Activated B cell treated with CpG ODN at 0.5 μM for 24 hours (primary cell): ENCODE measurements at regions not wholly inside any gene's neighbourhood (a gene's known extent, or its start where the extent isn't known, plus 50 kb on each side); places are given as distances from the start of the nearest gene placed in this dataset.

Experiments used
- ATAC-seq: fragments of 200-7000 bp; cut with Tn5 transposase; one replicate; pipeline ENCODE4 v1.10.0; 2021; ENCODE audit warnings: low read depth, mild to moderate bottlenecking, moderate library complexity
- CTCF ChIA-PET: fragments of 350-600 bp; sonication (Branson Sonifier 250); formaldehyde crosslinking; loops from one replicate; lab custom pipeline; 2021; ENCODE audit warnings: antibody characterized with exemption; lab: Charles Lee
- POLR2A ChIA-PET: fragments of 350-600 bp; sonication (Branson Sonifier 250); formaldehyde crosslinking; loops from one replicate; lab custom pipeline; 2021; ENCODE audit warnings: antibody characterized with exemption; lab: Charles Lee
- DNase-seq: peaks from one replicate; pipeline ENCODE4 v3.0.0; 2022
- H3K27ac Mint-ChIP-seq: one replicate; pipeline ENCODE4 v1.8.0; 2020; ENCODE audit warnings: mixed read lengths
- H3K27me3 Mint-ChIP-seq: one replicate; pipeline ENCODE4 v1.8.0; 2021; ENCODE audit warnings: mixed read lengths
- H3K36me3 Mint-ChIP-seq: one replicate; pipeline ENCODE4 v1.8.0; 2021; ENCODE audit warnings: low read depth, mixed read lengths
- H3K4me1 Mint-ChIP-seq: one replicate; pipeline ENCODE4 v1.8.0; 2021; ENCODE audit warnings: mixed read lengths
- H3K4me3 Mint-ChIP-seq: one replicate; pipeline ENCODE4 v1.8.0; 2020; ENCODE audit warnings: mild to moderate bottlenecking, mixed read lengths
- H3K9me3 Mint-ChIP-seq: one replicate; pipeline ENCODE4 v1.8.0; 2020; ENCODE audit warnings: mixed read lengths
- CTCF ChIP-seq: fragments of 200-600 bp; IDR thresholded peaks from one replicate; pipeline ENCODE4 v1.8.0; 2022; ENCODE audit warnings: antibody characterized with exemption, mild to moderate bottlenecking
- intact Hi-C: fragments of 100-400 bp; cut with micrococcal nuclease; formaldehyde crosslinking; loops from one replicate; pipeline ENCODE4 v1.15.1; 2024

DNA sequence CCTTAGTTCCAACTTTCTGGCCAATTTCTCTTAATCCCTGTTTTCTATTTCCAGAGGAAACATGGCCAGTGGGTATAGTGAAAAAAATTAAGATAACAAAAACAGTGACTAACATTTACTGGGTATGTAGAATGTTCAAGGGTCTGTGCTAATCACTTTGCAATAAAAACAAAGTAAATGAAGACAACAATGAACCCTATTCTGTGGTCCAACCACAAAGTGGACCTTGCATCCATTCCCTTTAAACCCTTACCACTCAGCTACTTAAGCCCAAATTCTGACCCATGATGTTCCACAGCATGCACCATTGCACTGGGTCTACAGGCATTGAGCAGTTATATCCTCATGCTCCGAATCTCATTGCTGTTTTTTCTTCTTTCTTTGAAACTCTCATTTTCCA lies 179.9 kb upstream of the PRKCQ start:
- H3K9me3 Mint-ChIP-seq: peaks cover 3% of the 10 kb centered on the region
- H3K36me3 Mint-ChIP-seq: no peaks in the 10 kb centered on the region
- H3K27ac Mint-ChIP-seq: no peak overlapping the region
- POLR2A ChIA-PET: no interaction called here
- peaks cover 43% of the 10 kb centered on the region for H3K27me3 Mint-ChIP-seq
- no peak for TF ChIP-seq CTCF
- ATAC-seq (no peak), DNase-seq (no peak)
- CTCF ChIA-PET: no interaction called here
- intact Hi-C loops: no loop called here
- H3K4me1 Mint-ChIP-seq: no peaks in the 10 kb centered on the region
- no peak overlapping the region for H3K4me3 Mint-ChIP-seq

DNA sequence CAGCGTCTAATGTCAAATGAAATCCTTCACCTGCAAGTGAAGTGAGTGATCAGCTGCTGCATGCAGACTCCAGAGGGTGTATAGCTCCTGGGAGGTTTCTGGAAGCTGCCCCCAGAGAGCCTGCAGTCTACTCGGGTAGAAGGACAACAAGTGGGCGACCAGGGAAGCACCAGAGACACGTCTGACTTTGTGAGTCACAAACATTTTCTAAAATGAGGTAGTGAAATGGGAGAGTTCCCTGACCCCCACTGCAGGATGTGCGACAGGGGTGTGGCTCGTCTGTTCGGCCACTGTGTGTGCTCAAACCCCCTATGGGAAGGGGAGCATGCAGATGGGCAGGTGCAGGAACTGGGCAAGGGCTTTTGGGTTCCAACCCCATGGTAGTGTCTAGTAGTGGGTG lies 177.1 kb upstream of the PRKCQ start:
- ATAC-seq (peak; percentile 14), DNase-seq (no peak)
- Mint-ChIP-seq H3K27ac (no peak overlapping the region), H3K4me3 (no peak overlapping the region), H3K9me3 (peaks cover 3% of the 10 kb centered on the region), H3K27me3 (peaks cover 31% of the 10 kb centered on the region), H3K4me1 (no peaks in the 10 kb centered on the region), H3K36me3 (no peaks in the 10 kb centered on the region)
- intact Hi-C loops: no loop called here
- ChIA-PET CTCF (no interaction called here), POLR2A (no interaction called here)
- no peak for TF ChIP-seq CTCF

DNA sequence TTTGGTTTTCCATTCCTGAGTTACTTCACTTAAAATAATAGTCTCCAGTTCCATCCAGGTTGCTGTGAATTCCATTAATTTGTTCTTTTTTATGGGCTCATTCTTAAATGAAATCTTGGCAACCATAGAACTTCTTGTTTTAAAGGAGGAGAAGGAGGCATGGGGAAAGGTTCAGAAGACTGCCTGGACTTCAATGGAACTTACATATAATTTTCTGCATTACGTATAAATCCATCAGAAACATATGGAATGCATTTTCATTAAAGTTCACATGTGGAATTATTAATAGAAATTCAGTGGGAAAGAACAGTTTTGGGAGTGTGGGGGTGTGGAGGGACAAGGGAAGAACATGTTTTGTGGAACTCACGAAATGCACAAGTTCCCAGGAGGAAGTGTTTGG lies 176.6 kb upstream of the PRKCQ start:
- intact Hi-C loops: no loop called here
- H3K9me3 Mint-ChIP-seq: peaks cover 3% of the 10 kb centered on the region
- ATAC-seq (no peak), DNase-seq (no peak)
- TF ChIP-seq CTCF: no peak
- ChIA-PET POLR2A (no interaction called here), CTCF (no interaction called here)
- no peak overlapping the region for H3K27ac Mint-ChIP-seq
- H3K27me3 Mint-ChIP-seq: peaks cover 31% of the 10 kb centered on the region
- no peak overlapping the region for H3K4me3 Mint-ChIP-seq
- H3K36me3 Mint-ChIP-seq: no peaks in the 10 kb centered on the region
- H3K4me1 Mint-ChIP-seq: no peaks in the 10 kb centered on the region

- CTCF ChIA-PET: no interaction called here
- peaks cover 8% of the 10 kb centered on the region for H3K9me3 Mint-ChIP-seq
- H3K4me3 Mint-ChIP-seq: no peak overlapping the region
- H3K36me3 Mint-ChIP-seq: no peaks in the 10 kb centered on the region
- intact Hi-C loops: no loop called here
- no peak for DNase-seq
- no peak overlapping the region for H3K27ac Mint-ChIP-seq
- ATAC-seq: no peak
- peaks cover 29% of the 10 kb centered on the region for H3K27me3 Mint-ChIP-seq
- no peak for TF ChIP-seq CTCF
- POLR2A ChIA-PET: no interaction called here
- H3K4me1 Mint-ChIP-seq: no peaks in the 10 kb centered on the region
These were observed 175.8 kb upstream of the PRKCQ start for GRCh38 chr10:6755781-6756460.

GRCh38 chr10:6753644-6754043 lies 173.6 kb upstream of the PRKCQ start:
- Mint-ChIP-seq H3K27me3 (peaks cover 14% of the 10 kb centered on the region), H3K36me3 (no peaks in the 10 kb centered on the region), H3K4me1 (no peaks in the 10 kb centered on the region), H3K4me3 (no peak overlapping the region), H3K9me3 (peaks cover 9% of the 10 kb centered on the region), H3K27ac (no peak overlapping the region)
- intact Hi-C loops: no loop called here
- no peak for DNase-seq
- no peak for ATAC-seq
- POLR2A ChIA-PET: no interaction called here
- no peak for TF ChIP-seq CTCF
- CTCF ChIA-PET: no interaction called here
